ENCODE measurements at regions not wholly inside any gene's neighbourhood (a gene's known extent, or its start where the extent isn't known, plus 50 kb on each side); places are given as distances from the start of the nearest gene placed in this dataset.

- H3K4me3 ChIP-seq (replicated peaks; ENCODE audit: low read depth, low read length) = no peak overlapping the region
- DNase-seq (ENCODE audit: extremely low read depth, low read depth) = no peak
- TF ChIP-seq CTCF (IDR thresholded peaks at IDR 0.05; ENCODE audit: low read depth, low read length, missing control alignments) = no peak
These were observed 599.4 kb downstream of the XIRP2 start for GRCh38 chr2:167487728-167488127.

- no peak overlapping the region for H3K4me3 ChIP-seq (replicated peaks; ENCODE audit: low read depth, low read length)
- no peak for TF ChIP-seq CTCF (IDR thresholded peaks at IDR 0.05; ENCODE audit: low read depth, low read length, missing control alignments)
- DNase-seq (ENCODE audit: extremely low read depth, low read depth) = no peak
These were observed 596.6 kb downstream of the XIRP2 start for GRCh38 chr2:167484875-167485274.

- no peak for DNase-seq (ENCODE audit: extremely low read depth, low read depth)
- TF ChIP-seq CTCF (IDR thresholded peaks at IDR 0.05; ENCODE audit: low read depth, low read length, missing control alignments) = no peak
- H3K4me3 ChIP-seq (replicated peaks; ENCODE audit: low read depth, low read length) = no peak overlapping the region
These were observed 592.7 kb downstream of the XIRP2 start for GRCh38 chr2:167480986-167481309.

- no peak for TF ChIP-seq CTCF (IDR thresholded peaks at IDR 0.05; ENCODE audit: low read depth, low read length, missing control alignments)
- H3K4me3 ChIP-seq (replicated peaks; ENCODE audit: low read depth, low read length) = no peak overlapping the region
- DNase-seq (ENCODE audit: extremely low read depth, low read depth) = no peak
These were observed 592.1 kb downstream of the XIRP2 start for GRCh38 chr2:167480232-167480985.

- DNase-seq (ENCODE audit: extremely low read depth, low read depth) = no peak
- no peak overlapping the region for H3K4me3 ChIP-seq (replicated peaks; ENCODE audit: low read depth, low read length)
- TF ChIP-seq CTCF (IDR thresholded peaks at IDR 0.05; ENCODE audit: low read depth, low read length, missing control alignments) = no peak
These were observed 589.9 kb downstream of the XIRP2 start for GRCh38 chr2:167478196-167478595.

- no peak for TF ChIP-seq CTCF (IDR thresholded peaks at IDR 0.05; ENCODE audit: low read depth, low read length, missing control alignments)
- no peak for DNase-seq (ENCODE audit: extremely low read depth, low read depth)
- H3K4me3 ChIP-seq (replicated peaks; ENCODE audit: low read depth, low read length) = no peak overlapping the region
These were observed 587.5 kb downstream of the XIRP2 start for GRCh38 chr2:167475791-167476190.

GRCh38 chr2:167471734-167472133 is 583.5 kb downstream of the XIRP2 start:
- DNase-seq (ENCODE audit: extremely low read depth, low read depth) = no peak
- H3K4me3 ChIP-seq (replicated peaks; ENCODE audit: low read depth, low read length) = no peak overlapping the region
- no peak for TF ChIP-seq CTCF (IDR thresholded peaks at IDR 0.05; ENCODE audit: low read depth, low read length, missing control alignments)
